ENCODE measurements at regions not wholly inside any gene's neighbourhood (a gene's known extent, or its start where the extent isn't known, plus 50 kb on each side); places are given as distances from the start of the nearest gene placed in this dataset.

- no peak for TF ChIP-seq CTCF (tag by site-specific recombination; IDR thresholded peaks at IDR 0.05)
- no peak for TF ChIP-seq ZNF558 (tag by site-specific recombination; IDR thresholded peaks at IDR 0.05)
- TF ChIP-seq ZNF610 (tag by site-specific recombination; IDR thresholded peaks at IDR 0.05; ENCODE audit: borderline replicate concordance) = no peak
- TF ChIP-seq SP2 (tag by site-specific recombination; IDR thresholded peaks at IDR 0.05) = no peak
- TF ChIP-seq ZNF792 (tag by site-specific recombination; IDR thresholded peaks at IDR 0.05) = no peak
- no peak for TF ChIP-seq ATF2 (tag by site-specific recombination; IDR thresholded peaks at IDR 0.05; ENCODE audit: low read depth)
- no peak for TF ChIP-seq ZNF777 (tag by site-specific recombination; IDR thresholded peaks at IDR 0.05; ENCODE audit: borderline replicate concordance)
- TF ChIP-seq SETDB1 (IDR thresholded peaks at IDR 0.05; ENCODE audit: insufficient read length, low read length) = no peak
- no peak for TF ChIP-seq ZNF223 (tag by site-specific recombination; IDR thresholded peaks at IDR 0.05)
- no peak for TF ChIP-seq AEBP2 (tag by site-specific recombination; IDR thresholded peaks at IDR 0.05; ENCODE audit: borderline replicate concordance)
- no peak for TF ChIP-seq FEZF1 (tag by site-specific recombination; IDR thresholded peaks at IDR 0.05)
- no peak for TF ChIP-seq PBX3 (CRISPR knock-in tag; IDR thresholded peaks at IDR 0.05)
- TF ChIP-seq ZNF660 (tag by site-specific recombination; IDR thresholded peaks at IDR 0.05) = no peak
- no peak for TF ChIP-seq ZNF37A (tag by site-specific recombination; IDR thresholded peaks at IDR 0.05)
These were observed 124.5 kb downstream of the EFNB1 start for GRCh38 chrX:68953331-68953730.

Data from HEK293 (cell line).